ENCODE measurements at regions not wholly inside any gene's neighbourhood (a gene's known extent, or its start where the extent isn't known, plus 50 kb on each side); places are given as distances from the start of the nearest gene placed in this dataset.

- DNase-seq (ENCODE audit: low read depth in 4 of 4, low spot score in 3 of 4): no peak
Observed at GRCh38 chr9:78557540-78557939, 260.6 kb downstream of the PSAT1 start.

DNA sequence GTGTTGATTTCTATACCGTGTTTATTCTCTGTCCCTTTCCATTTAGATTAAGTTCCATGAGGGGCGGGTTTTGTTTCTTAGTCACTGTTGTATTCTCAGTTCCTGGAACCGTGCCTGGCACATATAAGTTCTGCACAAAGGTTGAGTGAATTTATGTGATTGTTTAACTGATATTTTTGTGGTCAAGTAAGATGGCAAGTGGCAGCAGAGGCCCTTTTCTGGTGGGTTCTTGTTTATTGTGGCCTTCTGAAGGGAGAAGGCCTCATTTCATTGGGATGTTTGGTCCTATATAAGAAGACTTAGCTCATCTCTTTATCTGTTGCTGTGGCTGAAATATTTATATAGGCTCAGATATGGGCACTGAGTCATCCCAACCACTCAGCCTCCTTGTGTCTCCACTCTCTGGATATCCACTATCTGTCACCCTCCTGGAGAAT is 262.5 kb downstream of the PSAT1 start:
- no peak for DNase-seq (ENCODE audit: low read depth in 4 of 4, low spot score in 3 of 4)

DNA sequence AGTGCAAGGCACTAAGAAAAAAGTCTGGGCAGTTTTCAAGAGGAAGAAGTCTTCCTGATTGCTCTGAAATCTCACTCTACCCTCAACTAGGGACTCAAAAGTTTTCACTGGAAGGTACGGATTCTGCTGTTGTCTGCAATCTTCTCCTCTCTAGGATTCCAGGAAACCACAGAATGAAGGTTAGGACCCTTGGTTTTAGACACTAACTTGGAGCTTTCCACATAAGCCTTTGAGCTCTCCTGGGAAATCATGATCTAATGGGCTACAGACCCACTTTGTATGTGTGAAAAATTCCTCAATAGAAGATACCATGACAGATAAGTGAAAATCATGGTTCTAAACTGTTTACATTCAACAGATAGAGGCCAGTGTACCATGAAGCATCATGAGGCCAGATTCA is 265.1 kb downstream of the PSAT1 start:
- no peak for DNase-seq (ENCODE audit: low read depth in 4 of 4, low spot score in 3 of 4)

- DNase-seq (ENCODE audit: low read depth in 4 of 4, low spot score in 3 of 4): no peak
Observed at GRCh38 chr9:78563269-78563668, 266.3 kb downstream of the PSAT1 start.

DNA sequence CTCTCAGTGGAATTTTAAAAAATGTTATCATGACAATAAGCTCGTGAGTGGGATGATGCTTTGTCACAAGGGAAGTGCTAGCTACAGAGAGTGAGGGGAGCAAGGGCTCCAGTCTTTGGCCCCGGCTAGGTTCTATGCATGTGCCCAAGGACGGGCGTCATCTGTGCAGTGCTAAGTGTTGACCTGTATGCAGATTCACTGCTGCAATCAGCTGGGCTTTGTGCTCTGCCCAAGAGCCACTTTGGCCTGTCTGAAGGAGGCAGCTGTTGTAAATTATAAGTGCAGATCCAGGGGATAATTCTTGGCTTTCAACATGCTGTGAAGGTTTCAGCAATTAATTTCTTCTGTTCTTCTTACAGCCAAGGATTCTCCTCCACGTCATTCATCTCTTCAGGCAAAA is 268.6 kb downstream of the PSAT1 start:
- no peak for DNase-seq (ENCODE audit: low read depth in 4 of 4, low spot score in 3 of 4)

DNA sequence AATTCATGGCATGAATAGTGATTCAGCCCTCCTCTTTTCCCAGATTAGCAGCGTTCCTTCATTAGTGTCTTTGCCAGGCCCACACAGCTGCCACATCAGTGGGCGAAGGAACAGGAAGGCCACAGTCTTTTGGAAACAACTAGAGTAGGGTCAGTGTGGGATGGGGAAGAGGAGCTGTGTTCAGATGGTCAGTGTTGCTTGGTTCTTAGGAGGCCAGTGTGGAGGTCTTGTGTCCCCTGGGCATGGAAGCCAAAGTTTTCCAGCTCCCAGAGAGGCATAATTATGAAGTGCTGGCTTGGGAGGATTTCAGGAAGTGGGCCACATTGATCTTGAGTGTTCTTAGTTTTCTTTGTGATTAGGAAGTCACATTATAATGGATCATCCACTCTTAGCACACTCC is 269.6 kb downstream of the PSAT1 start:
- no peak for DNase-seq (ENCODE audit: low read depth in 4 of 4, low spot score in 3 of 4)

GRCh38 chr9:78566948-78567675 is 270.2 kb downstream of the PSAT1 start:
- DNase-seq (ENCODE audit: low read depth in 4 of 4, low spot score in 3 of 4): no peak

DNA sequence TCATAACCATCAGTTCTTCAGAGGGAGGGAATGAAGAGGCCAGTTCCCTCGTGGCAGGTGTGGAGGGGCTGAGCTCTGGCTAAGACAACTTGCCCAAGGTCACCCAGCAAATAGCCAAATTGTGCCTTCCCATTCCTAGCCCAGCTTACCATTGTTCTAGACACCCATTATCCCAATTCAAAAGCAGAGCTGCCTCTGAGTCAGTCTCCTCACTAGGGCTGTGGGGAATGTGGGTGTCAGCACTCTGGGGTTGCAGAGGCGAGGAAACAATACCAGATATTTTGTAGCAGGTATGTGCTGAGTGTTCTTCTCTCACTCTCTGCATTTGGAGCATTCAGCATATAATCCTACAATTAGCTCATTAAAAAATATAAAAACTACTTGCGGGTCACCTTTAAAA is 270.8 kb downstream of the PSAT1 start:
- no peak for DNase-seq (ENCODE audit: low read depth in 4 of 4, low spot score in 3 of 4)

DNA sequence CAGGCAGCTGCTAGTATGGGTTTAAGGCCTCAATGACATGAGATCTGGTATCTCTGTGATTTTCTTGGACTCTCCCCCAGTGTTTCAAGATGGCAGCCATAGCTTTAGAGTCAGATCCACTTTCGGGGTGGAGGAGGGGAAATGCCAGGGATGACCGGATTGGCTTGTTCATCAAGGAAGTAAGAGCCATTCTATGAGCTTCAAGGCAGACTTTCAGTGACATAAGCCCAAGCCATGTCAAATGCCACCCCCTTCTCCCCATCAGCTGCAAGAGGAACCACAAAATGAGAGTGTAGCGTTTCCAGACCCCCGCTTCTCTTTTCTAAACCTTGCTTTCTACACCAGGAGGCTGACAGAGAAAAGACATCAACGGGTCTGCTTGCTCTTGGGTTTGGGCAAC is 271.8 kb downstream of the PSAT1 start:
- DNase-seq (ENCODE audit: low read depth in 4 of 4, low spot score in 3 of 4): no peak

DNA sequence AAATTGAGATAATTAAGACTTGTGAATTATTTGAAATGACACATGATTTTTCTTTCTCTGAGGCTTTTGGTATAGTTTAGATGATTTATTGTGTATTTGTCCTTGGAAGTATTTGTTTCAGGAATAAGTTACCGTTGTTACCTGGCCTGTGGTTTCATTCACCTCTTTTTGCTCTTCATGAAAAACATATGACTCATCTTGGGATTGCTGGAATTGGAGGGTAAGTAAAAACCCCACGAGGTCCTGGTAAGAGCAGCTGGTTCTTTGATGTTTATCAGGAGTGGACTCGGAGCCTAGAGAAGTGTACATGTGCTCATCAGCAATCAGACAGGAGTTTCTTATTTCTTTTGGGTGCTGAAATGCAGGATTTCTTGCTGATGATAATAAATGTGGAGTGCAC is 275.3 kb downstream of the PSAT1 start:
- DNase-seq (ENCODE audit: low read depth in 4 of 4, low spot score in 3 of 4): no peak

DNA sequence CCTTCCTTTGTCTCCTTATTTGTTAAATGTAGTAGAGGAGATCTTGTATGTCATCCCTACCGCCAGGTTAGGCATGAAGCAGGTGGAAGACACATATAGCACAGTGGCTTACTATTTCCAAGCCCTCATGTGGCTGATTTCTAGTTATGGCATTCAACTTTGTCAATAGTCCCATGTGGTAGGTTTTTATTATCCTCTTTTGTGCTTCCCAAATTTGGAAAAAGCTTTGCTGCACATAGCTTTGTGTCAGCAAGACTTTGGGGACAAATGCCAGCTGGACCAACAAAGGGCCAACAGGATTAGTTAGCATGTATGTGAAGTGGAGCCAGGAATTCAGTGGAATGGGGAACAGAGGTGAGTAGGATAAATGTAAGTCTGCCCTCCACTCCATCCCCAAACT is 276.3 kb downstream of the PSAT1 start:
- DNase-seq (ENCODE audit: low read depth in 4 of 4, low spot score in 3 of 4): no peak

DNA sequence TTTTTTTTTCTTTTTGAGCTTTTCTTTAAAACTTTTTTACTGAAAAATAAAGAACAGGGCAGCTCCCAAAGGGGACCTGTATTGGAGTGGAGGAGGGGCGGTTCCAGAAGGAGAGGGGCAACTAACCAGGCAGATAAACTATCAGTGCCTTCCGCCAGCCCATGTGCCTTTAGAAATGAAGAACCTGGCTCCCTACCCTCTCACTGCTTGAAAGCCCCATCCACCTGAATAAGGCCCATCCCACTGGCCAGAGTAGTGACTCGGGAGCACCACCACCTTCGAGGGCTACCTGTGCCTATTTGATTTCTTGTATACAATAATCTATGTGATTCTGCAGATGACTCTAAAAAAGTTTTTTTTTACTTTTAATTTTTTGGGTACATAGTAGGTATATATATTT is 276.7 kb downstream of the PSAT1 start:
- no peak for DNase-seq (ENCODE audit: low read depth in 4 of 4, low spot score in 3 of 4)

- DNase-seq (ENCODE audit: low read depth in 4 of 4, low spot score in 3 of 4): no peak
Observed at GRCh38 chr9:78574354-78575045, 277.6 kb downstream of the PSAT1 start.

- no peak for DNase-seq (ENCODE audit: low read depth in 4 of 4, low spot score in 3 of 4)
Observed at GRCh38 chr9:78575081-78575480, 278.2 kb downstream of the PSAT1 start.

DNA sequence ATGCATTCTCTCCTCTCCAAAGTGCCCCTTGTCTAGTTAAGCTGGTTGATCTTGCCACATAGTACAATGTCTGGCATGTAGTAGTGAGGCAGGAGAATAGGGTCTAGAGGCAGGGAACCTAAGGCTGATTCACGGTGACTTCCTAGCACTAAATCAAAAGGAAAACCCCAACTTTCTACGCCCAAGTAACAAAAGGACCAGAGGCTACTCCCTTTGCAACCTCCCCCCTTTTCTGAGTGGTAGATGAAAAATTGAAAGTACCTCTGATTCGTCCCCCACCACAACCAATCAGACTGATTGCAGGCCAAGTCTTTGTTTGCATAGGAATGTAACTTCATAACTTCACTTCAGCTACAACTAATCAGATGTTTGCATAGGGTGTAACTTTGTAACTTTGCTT is 278.8 kb downstream of the PSAT1 start:
- DNase-seq (ENCODE audit: low read depth in 4 of 4, low spot score in 3 of 4): no peak

DNA sequence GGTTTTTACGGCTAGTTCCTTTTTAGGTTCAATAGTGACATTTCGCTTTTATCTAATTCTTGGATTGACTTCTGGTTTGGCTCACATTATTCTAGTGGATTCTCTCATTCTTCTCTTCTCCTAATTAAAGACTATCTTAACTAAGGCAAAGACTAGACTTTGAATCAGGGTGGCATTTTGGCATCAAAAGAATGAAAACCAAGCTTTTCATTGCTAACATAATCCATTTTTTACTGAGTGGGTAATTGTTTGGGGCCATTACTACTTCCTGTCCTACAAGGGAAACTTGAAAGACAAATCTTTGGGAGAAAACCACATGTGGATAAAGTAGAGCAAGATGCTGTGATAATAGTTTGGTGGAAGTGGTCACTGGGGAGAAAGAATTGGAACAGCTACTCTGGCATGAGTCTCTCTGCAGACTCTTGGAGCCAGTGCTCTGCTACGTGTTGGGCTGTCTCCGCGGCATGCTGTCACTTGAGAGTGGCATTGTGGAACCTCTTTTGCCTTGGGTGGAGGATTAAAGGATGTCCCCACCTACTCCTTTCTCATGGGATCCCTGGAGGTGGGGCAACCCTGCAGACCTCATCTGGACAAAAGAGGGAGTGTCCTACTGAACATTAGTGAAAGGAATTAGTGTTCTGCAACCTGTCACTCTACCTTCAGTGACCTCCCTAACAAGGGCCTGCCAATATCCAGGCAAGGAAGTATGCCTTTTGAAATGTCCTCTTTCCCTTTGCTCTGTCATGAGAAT is 280.4 kb downstream of the PSAT1 start:
- no peak for DNase-seq (ENCODE audit: low read depth in 4 of 4, low spot score in 3 of 4)

DNA sequence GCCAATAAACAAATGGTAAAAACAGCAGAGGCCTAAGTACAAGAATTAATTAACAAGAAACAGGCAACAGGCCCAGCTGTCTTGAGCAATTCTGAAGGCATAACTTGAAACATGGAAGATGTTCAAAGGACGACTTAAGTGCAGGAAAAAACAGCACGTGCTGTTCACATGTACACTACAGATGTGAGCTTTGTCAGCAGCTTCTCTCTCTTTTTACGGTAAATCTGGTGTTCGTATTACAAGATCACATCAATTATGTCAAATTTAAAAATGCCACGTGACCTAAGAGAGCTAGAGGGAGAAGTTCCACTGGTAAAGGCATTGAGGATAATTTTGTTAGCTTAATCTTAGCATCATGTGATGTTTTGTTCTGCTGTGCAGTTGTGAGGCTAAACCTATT is 281.1 kb downstream of the PSAT1 start:
- no peak for DNase-seq (ENCODE audit: low read depth in 4 of 4, low spot score in 3 of 4)

DNA sequence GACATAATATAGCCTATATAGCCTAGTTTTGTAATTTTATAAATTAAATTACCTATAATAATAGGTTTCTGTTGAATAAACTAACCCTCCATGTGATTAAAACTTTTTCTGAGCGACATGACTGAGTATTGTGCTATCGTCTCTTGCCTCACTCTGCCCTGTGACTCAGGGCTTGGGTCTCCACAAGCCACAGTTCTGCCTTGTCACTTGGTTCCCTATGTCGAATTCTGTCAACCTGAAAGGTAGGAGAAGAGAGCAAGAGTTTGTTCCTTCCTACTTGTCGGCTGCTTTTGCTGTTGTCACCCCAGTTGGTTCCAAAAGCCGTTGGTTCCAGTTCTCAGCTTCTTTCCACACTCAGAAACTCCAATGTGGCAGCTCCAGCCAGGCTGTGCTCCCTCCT is 285.9 kb downstream of the PSAT1 start:
- no peak for DNase-seq (ENCODE audit: low read depth in 4 of 4, low spot score in 3 of 4)

GRCh38 chr9:78584589-78584988 is 287.7 kb downstream of the PSAT1 start:
- no peak for DNase-seq (ENCODE audit: low read depth in 4 of 4, low spot score in 3 of 4)

DNA sequence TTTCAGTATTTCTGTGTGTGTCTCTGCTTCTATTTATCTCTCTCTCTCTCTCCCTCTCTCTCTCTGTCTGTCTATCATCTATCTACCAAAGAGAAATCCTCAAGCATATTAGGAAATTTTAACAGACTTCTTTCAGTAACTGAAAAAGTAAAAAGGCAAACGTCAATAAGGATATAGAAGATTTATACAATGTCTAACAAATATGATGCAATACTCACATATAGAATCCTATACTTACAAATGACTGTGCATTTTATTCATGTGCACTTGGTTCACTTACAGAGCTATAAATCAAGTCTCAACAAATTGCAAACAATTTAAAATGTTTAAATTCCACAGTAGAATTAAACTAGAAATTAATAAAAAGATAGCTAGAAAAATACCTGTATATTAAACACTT is 289.0 kb downstream of the PSAT1 start:
- no peak for DNase-seq (ENCODE audit: low read depth in 4 of 4, low spot score in 3 of 4)

GRCh38 chr9:78590068-78590467 is 293.1 kb downstream of the PSAT1 start:
- no peak for DNase-seq (ENCODE audit: low read depth in 4 of 4, low spot score in 3 of 4)

DNA sequence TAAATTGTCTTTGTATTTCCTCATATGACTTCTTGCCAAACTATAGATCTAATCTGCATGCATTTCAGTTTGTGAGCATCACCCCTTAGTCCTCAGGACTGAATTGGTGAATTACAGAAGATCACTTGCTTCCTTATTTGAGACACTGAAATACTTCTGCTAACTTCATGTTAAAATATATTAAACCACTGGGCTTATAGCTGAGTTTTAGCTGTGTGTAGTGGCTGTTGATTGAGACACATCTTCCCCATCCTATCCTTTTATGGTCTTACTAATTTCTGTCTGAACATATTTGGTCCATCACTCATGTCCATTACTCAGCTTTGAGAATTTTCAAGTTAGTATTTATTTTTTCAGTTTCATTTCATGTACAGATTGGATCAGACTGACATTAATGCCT is 295.9 kb downstream of the PSAT1 start:
- no peak for DNase-seq (ENCODE audit: low read depth in 4 of 4, low spot score in 3 of 4)

Measured in left renal pelvis (tissue), 4 donors.